IMR-90 (cell line): ENCODE measurements at regions not wholly inside any gene's neighbourhood (a gene's known extent, or its start where the extent isn't known, plus 50 kb on each side); places are given as distances from the start of the nearest gene placed in this dataset.

Experiments used
- ATAC-seq: fragments of 200-7000 bp; cut with Tn5 transposase; 2 replicates; pipeline ENCODE4 v1.9.1; 2020; ENCODE audit warnings: low read depth, mild to moderate bottlenecking, moderate library complexity
- BruUV-seq: library from RNA; stranded (reverse); fragments of 400-500 nt; replicated peaks from 2 replicates; lab custom pipeline; 2021; lab: Mats Ljungman, UMichigan
- CTCF ChIA-PET: fragments of 300-600 bp; formaldehyde crosslinking; extraction: SDS; loops from one replicate; lab custom pipeline; 2021; ENCODE audit warnings: antibody characterized with exemption; lab: Yijun Ruan, JAX
- POLR2A ChIA-PET: fragments of 300-600 bp; sonication (Branson Sonifier 250); formaldehyde crosslinking; loops from one replicate; lab custom pipeline; 2022; ENCODE audit warnings: antibody characterized with exemption; ENCODE audit not compliant: unreplicated experiment; lab: Charles Lee
- DNase-seq: peaks from one replicate; pipeline ENCODE4 v3.0.0; 2013
- H2AFZ ChIP-seq: replicated peaks from 2 replicates; pipeline ENCODE3; 2013; ENCODE audit warnings: low read length, mild to moderate bottlenecking; ENCODE audit not compliant: poor library complexity
- H2AK5ac ChIP-seq: 2 replicates; pipeline ENCODE4 v1.6.1; 2013; ENCODE audit warnings: low read depth, low read length, inconsistent platforms
- H2AK9ac ChIP-seq: replicated peaks from 2 replicates; pipeline ENCODE3; 2013; ENCODE audit warnings: mild to moderate bottlenecking, low read depth, low read length, moderate library complexity; ENCODE audit not compliant: poor library complexity
- H2BK120ac ChIP-seq: 2 replicates; pipeline ENCODE4 v1.6.1; 2013; ENCODE audit warnings: low read depth, low read length, inconsistent platforms
- H2BK15ac ChIP-seq: 3 replicates; pipeline ENCODE4 v1.6.1; 2013; ENCODE audit warnings: low read depth, low read length, inconsistent platforms
- H2BK20ac ChIP-seq: 2 replicates; pipeline ENCODE4 v1.6.1; 2013; ENCODE audit warnings: low read depth, mild to moderate bottlenecking, inconsistent platforms, low read length, moderate library complexity
- H2BK5ac ChIP-seq: 2 replicates; pipeline ENCODE4 v1.6.1; 2013; ENCODE audit warnings: mild to moderate bottlenecking, low read depth, low read length, inconsistent platforms; ENCODE audit not compliant: poor library complexity, severe bottlenecking
- H3K14ac ChIP-seq: replicated peaks from 2 replicates; pipeline ENCODE4 v1.6.1; 2013; ENCODE audit warnings: low read depth, low read length, inconsistent platforms
- H3K18ac ChIP-seq: 2 replicates; pipeline ENCODE4 v1.6.1; 2013; ENCODE audit warnings: low read depth, low read length, control low read depth
- H3K23ac ChIP-seq: 2 replicates; pipeline ENCODE4 v1.6.1; 2013; ENCODE audit warnings: low read depth, low read length, inconsistent platforms
- H3K27ac ChIP-seq: 2 replicates; pipeline ENCODE4 v1.5.1; 2013; ENCODE audit warnings: mild to moderate bottlenecking, control low read depth, low read length; ENCODE audit not compliant: insufficient read depth
- H3K27me3 ChIP-seq: 2 replicates; pipeline ENCODE4 v1.6.1; 2013; ENCODE audit warnings: low read length; ENCODE audit not compliant: control insufficient read depth, insufficient read depth
- H3K36me3 ChIP-seq: 2 replicates; pipeline ENCODE4 v1.6.1; 2013; ENCODE audit warnings: low read length, mixed read lengths; ENCODE audit not compliant: control insufficient read depth, insufficient read depth
- H3K4ac ChIP-seq: 2 replicates; pipeline ENCODE4 v1.6.1; 2013; ENCODE audit warnings: low read depth, low read length, inconsistent platforms
- H3K4me1 ChIP-seq: 2 replicates; pipeline ENCODE4 v1.6.1; 2013; ENCODE audit warnings: low read length, mixed read lengths; ENCODE audit not compliant: control insufficient read depth, insufficient read depth
- H3K4me2 ChIP-seq: 2 replicates; pipeline ENCODE4 v1.6.1; 2013; ENCODE audit warnings: low read depth, mild to moderate bottlenecking, control low read depth, low read length, moderate library complexity
- H3K4me3 ChIP-seq: 2 replicates; pipeline ENCODE4 v1.5.1; 2013; ENCODE audit warnings: low read depth, mild to moderate bottlenecking, control low read depth, low read length, moderate library complexity; ENCODE audit not compliant: insufficient read depth
- H3K56ac ChIP-seq: 2 replicates; pipeline ENCODE4 v1.6.1; 2013; ENCODE audit warnings: low read length, inconsistent platforms; ENCODE audit not compliant: insufficient read depth; ENCODE audit errors: extremely low read depth
- H3K79me1 ChIP-seq, 2 experiments: 2 replicates each; pipeline ENCODE4 v1.6.1; 2013; ENCODE audit warnings: low read length in 2 of 2, inconsistent platforms in 1 of 2, low read depth in 1 of 2
- H3K9ac ChIP-seq: 2 replicates; pipeline ENCODE4 v1.6.1; 2013; ENCODE audit warnings: low read depth, low read length, control low read depth
- H3K9me1 ChIP-seq: 2 replicates; pipeline ENCODE4 v1.6.1; 2013; ENCODE audit warnings: low read length, inconsistent platforms; ENCODE audit not compliant: insufficient read depth
- H3K9me3 ChIP-seq: 2 replicates; pipeline ENCODE4 v1.6.1; 2013; ENCODE audit warnings: low read length; ENCODE audit not compliant: control insufficient read depth, insufficient read depth
- H4K20me1 ChIP-seq: 2 replicates; pipeline ENCODE4 v1.6.1; 2013; ENCODE audit warnings: low read length, inconsistent platforms; ENCODE audit not compliant: insufficient read depth
- H4K5ac ChIP-seq: 2 replicates; pipeline ENCODE4 v1.6.1; 2013; ENCODE audit warnings: mild to moderate bottlenecking, low read depth, low read length, control low read depth
- H4K8ac ChIP-seq, 2 experiments: 2 replicates each; pipeline ENCODE4 v1.6.1; 2013; ENCODE audit warnings: low read depth in 2 of 2, low read length in 2 of 2, control low read depth in 1 of 2, inconsistent platforms in 1 of 2
- H4K91ac ChIP-seq: 2 replicates; pipeline ENCODE4 v1.6.1; 2013; ENCODE audit warnings: low read depth, low read length, inconsistent platforms; ENCODE audit not compliant: insufficient read depth
- BHLHE40 ChIP-seq: fragments of 150-350 bp; IDR thresholded peaks from 2 replicates; pipeline ENCODE4 v1.6.1; 2016; ENCODE audit warnings: mild to moderate bottlenecking, low read depth, low read length
- CEBPB ChIP-seq: IDR thresholded peaks from 2 replicates; pipeline ENCODE4 v1.6.1; 2012; ENCODE audit warnings: low read depth, low read length, improper control_type of control experiment
- CHD1 ChIP-seq: IDR thresholded peaks from 2 replicates; pipeline ENCODE4 v1.6.1; 2012; ENCODE audit warnings: low read depth, low read length, improper control_type of control experiment
- CTCF ChIP-seq: conservative IDR thresholded peaks from 2 replicates; pipeline ENCODE4 v1.5.1; 2012; ENCODE audit warnings: mild to moderate bottlenecking, low read depth, low read length, improper control_type of control experiment
- ELK1 ChIP-seq: fragments of 150-350 bp; IDR thresholded peaks from 2 replicates; pipeline ENCODE4 v1.6.1; 2016; ENCODE audit warnings: low read depth, mild to moderate bottlenecking, low read length, moderate library complexity, borderline replicate concordance
- FOS ChIP-seq: fragments of 150-350 bp; IDR thresholded peaks from 2 replicates; pipeline ENCODE4 v1.6.1; 2016; ENCODE audit warnings: low read depth, low read length
- MAFK ChIP-seq: IDR thresholded peaks from 2 replicates; pipeline ENCODE4 v1.6.1; 2012; ENCODE audit warnings: low read depth, low read length, improper control_type of control experiment
- MAZ ChIP-seq: IDR thresholded peaks from 2 replicates; pipeline ENCODE4 v1.6.1; 2012; ENCODE audit warnings: low read depth, mild to moderate bottlenecking, low read length, improper control_type of control experiment, moderate library complexity, borderline replicate concordance
- MXI1 ChIP-seq: IDR thresholded peaks from 2 replicates; pipeline ENCODE4 v1.6.1; 2012; ENCODE audit warnings: low read depth, mild to moderate bottlenecking, low read length, moderate library complexity, borderline replicate concordance
- NFE2L2 ChIP-seq: fragments of 150-350 bp; IDR thresholded peaks from 2 replicates; pipeline ENCODE4 v1.6.1; 2016; ENCODE audit warnings: low read depth, mild to moderate bottlenecking, low read length
- POLR2A ChIP-seq: IDR thresholded peaks from 2 replicates; pipeline ENCODE4 v1.6.1; 2012; ENCODE audit warnings: mild to moderate bottlenecking, low read depth, low read length
- RAD21 ChIP-seq: IDR thresholded peaks from 2 replicates; pipeline ENCODE4 v1.6.1; 2012; ENCODE audit warnings: low read length, improper control_type of control experiment
- RCOR1 ChIP-seq: IDR thresholded peaks from 2 replicates; pipeline ENCODE4 v1.6.1; 2012; ENCODE audit warnings: mild to moderate bottlenecking, low read length, improper control_type of control experiment; ENCODE audit not compliant: insufficient replicate concordance
- RFX5 ChIP-seq: IDR thresholded peaks from 2 replicates; pipeline ENCODE4 v1.8.0; 2012; ENCODE audit warnings: low read depth, mild to moderate bottlenecking, low read length, moderate library complexity
- SMC3 ChIP-seq: fragments of 150-350 bp; IDR thresholded peaks from 2 replicates; pipeline ENCODE4 v1.6.1; 2016; ENCODE audit warnings: low read depth, mild to moderate bottlenecking, antibody characterized with exemption, low read length, moderate library complexity
- USF2 ChIP-seq: fragments of 150-350 bp; IDR thresholded peaks from 2 replicates; pipeline ENCODE4 v1.6.1; 2017; ENCODE audit warnings: mild to moderate bottlenecking, antibody characterized with exemption, low read length, low read depth
- WGBS, 2 experiments: methylation state at CpG; one replicate each; pipeline versions ENCODE4 v1.1.5 to v1.1.7; 2013; ENCODE audit warnings: missing lambda C conversion rate in 2 of 2; ENCODE audit not compliant: insufficient read length in 1 of 2; ENCODE audit errors: extremely low coverage in 2 of 2; 5-methylcytosine and 5-hydroxymethylcytosine counted together
- dilution Hi-C: fragments of 300-500 bp; cut with HindIII; formaldehyde crosslinking; loops from one replicate; pipeline ENCODE4 v1.14.3; 2018; ENCODE audit warnings: low sequenced_read_pairs; ENCODE audit not compliant: unreplicated experiment
- in situ Hi-C: fragments of 300-500 bp; cut with MboI; formaldehyde crosslinking; loops from 3 replicates; pipeline ENCODE4 v1.14.3; 2019; ENCODE audit warnings: low sequenced_read_pairs, inconsistent platforms, mixed read lengths
- intact Hi-C: fragments of 100-400 bp; cut with micrococcal nuclease; formaldehyde crosslinking; loops from 2 replicates; pipeline ENCODE4 v1.10.0; 2022

- H4K8ac ChIP-seq: peak overlapping the region; percentile 61 to 66; a peak in 3 of 4 replicates
- peak overlapping the region; percentile 97 for H3K18ac ChIP-seq
- no peaks in the 10 kb centered on the region for H4K20me1 ChIP-seq
- H4K5ac ChIP-seq: peak overlapping the region; percentile 96
- no peak overlapping the region for H3K4me3 ChIP-seq
- H3K9me3 ChIP-seq: no peaks in the 10 kb centered on the region
- H3K4me2 ChIP-seq: no peak overlapping the region
- no peak overlapping the region for H3K56ac ChIP-seq
- DNase-seq (no peak), ATAC-seq (no peak)
- H3K27me3 ChIP-seq: no peaks in the 10 kb centered on the region
- H3K9me1 ChIP-seq: peaks cover 2% of the 10 kb centered on the region; the same call in 1 of the 2 replicates
- H3K14ac ChIP-seq: peak overlapping the region; percentile 95
- no peak overlapping the region for H2AFZ ChIP-seq
- intact Hi-C loops: loop anchor here (5.0 kb wide), 1 partner anchor 986 kb away; the partner anchor contains the start of gene ADAMTS1
- no peaks in the 10 kb centered on the region for H3K36me3 ChIP-seq
- peak overlapping the region; percentile 56; the same call in 1 of the 2 replicates for H2AK5ac ChIP-seq
- in situ Hi-C loops: no loop called here
- H3K79me1 ChIP-seq: no peaks in the 10 kb centered on the region
- BruUV-seq: no TSS peak
- H2BK20ac ChIP-seq: peak overlapping the region; percentile 85
- H2AK9ac ChIP-seq: no peak overlapping the region
- no peak overlapping the region for H3K9ac ChIP-seq
- H2BK120ac ChIP-seq: peak overlapping the region; percentile 94
- peak overlapping the region; percentile 36 for H2BK5ac ChIP-seq
- peaks cover 9% of the 10 kb centered on the region for H3K4me1 ChIP-seq
- H2BK15ac ChIP-seq: peak overlapping the region; percentile 69; the same call in 2 of the 3 replicates
- ChIA-PET POLR2A (no interaction called here), CTCF (no interaction called here)
- H4K91ac ChIP-seq: peak overlapping the region; percentile 76
- peak overlapping the region; percentile 72; the same call in 1 of the 2 replicates for H3K27ac ChIP-seq
- WGBS, 2 experiments: no CpG with 5 or more reads among the region's 3 CpGs
- H3K23ac ChIP-seq: 0 out of 2 replicates have a peak overlapping the region, but pooled peaks have one; percentile 41
- TF ChIP-seq CEBPB: no peak
- TF ChIP-seq MAZ: no peak
- TF ChIP-seq USF2: no peak
- no peak for TF ChIP-seq POLR2A
- TF ChIP-seq RFX5: no peak
- no peak for TF ChIP-seq MAFK
- no peak for TF ChIP-seq BHLHE40
- TF ChIP-seq CHD1: no peak
- TF ChIP-seq NFE2L2: no peak
- no peak for TF ChIP-seq MXI1
- no peak for TF ChIP-seq SMC3
- no peak for TF ChIP-seq ELK1
- TF ChIP-seq FOS: no peak
- no peak for TF ChIP-seq RCOR1
- no peak for TF ChIP-seq CTCF
- TF ChIP-seq RAD21: no peak
- dilution Hi-C loops: no loop called here
- peak overlapping the region; percentile 75; the same call in 1 of the 2 replicates for H3K4ac ChIP-seq
These were observed 866.4 kb upstream of the ADAMTS5 start for GRCh38 chr21:27833298-27833697.
